MM.1S (cell line): ENCODE measurements at regions not wholly inside any gene's neighbourhood (a gene's known extent, or its start where the extent isn't known, plus 50 kb on each side); places are given as distances from the start of the nearest gene placed in this dataset.

Experiments
- CTCF ChIP-seq: fragments of 300-600 bp; sonication (generic); IDR thresholded peaks from 2 replicates; pipeline ENCODE4 v1.5.1; 2016; ENCODE audit warnings: antibody characterized with exemption, low read length, mixed read lengths
- EZH2phosphoT487 ChIP-seq: fragments of 300-600 bp; sonication (generic); IDR thresholded peaks from 2 replicates; pipeline ENCODE4 v1.6.1; 2018; ENCODE audit warnings: antibody characterized with exemption, low read length

- TF ChIP-seq CTCF: no peak
- TF ChIP-seq EZH2phosphoT487: no peak
Measured at GRCh38 chr4:84239278-84239845, 259.7 kb downstream of the NKX6-1 start.
